BJ (cell line): ENCODE measurements at regions not wholly inside any gene's neighbourhood (a gene's known extent, or its start where the extent isn't known, plus 50 kb on each side); places are given as distances from the start of the nearest gene placed in this dataset.

Experiments used
- CTCF ChIA-PET: fragments of 350-600 bp; formaldehyde crosslinking; extraction: SDS; loops from one replicate; lab custom pipeline; 2021; ENCODE audit warnings: antibody characterized with exemption, inconsistent platforms; lab: Yijun Ruan, JAX
- POLR2A ChIA-PET: fragments of 300-600 bp; sonication (Branson Sonifier 250); formaldehyde crosslinking; extraction: SDS; loops from one replicate; lab custom pipeline; 2021; ENCODE audit warnings: antibody characterized with exemption; lab: Charles Lee
- DNase-seq: peaks from one replicate; pipeline ENCODE4 v3.0.0-alpha.2; 2011; ENCODE audit warnings: low read depth
- H3K27me3 ChIP-seq: 2 replicates; pipeline ENCODE4 v1.6.0; 2011; ENCODE audit warnings: low read length; ENCODE audit not compliant: control insufficient read depth, insufficient read depth
- H3K36me3 ChIP-seq: 2 replicates; pipeline ENCODE4 v1.5.1; 2011; ENCODE audit warnings: low read length; ENCODE audit not compliant: control insufficient read depth, insufficient read depth
- H3K4me3 ChIP-seq: 2 replicates; pipeline ENCODE4 v1.5.1; 2011; ENCODE audit warnings: low read depth, mild to moderate bottlenecking, control low read depth, low read length
- CTCF ChIP-seq: IDR thresholded peaks from 2 replicates; pipeline ENCODE4 v1.5.1; 2011; ENCODE audit warnings: low read depth, mild to moderate bottlenecking, control low read depth, inconsistent platforms, low read length, moderate library complexity; ENCODE audit not compliant: insufficient read depth

- DNase-seq: no peak
- ChIA-PET POLR2A (no interaction called here), CTCF (no interaction called here)
- Histone ChIP-seq H3K36me3 (no peaks in the 10 kb centered on the region), H3K4me3 (no peak overlapping the region), H3K27me3 (no peaks in the 10 kb centered on the region)
- TF ChIP-seq CTCF: no peak
Observed at GRCh38 chr21:15191342-15191741, 126.5 kb upstream of the NRIP1 start.

GRCh38 chr21:15192243-15192642 lies 127.4 kb upstream of the NRIP1 start:
- no peaks in the 10 kb centered on the region for H3K36me3 ChIP-seq
- no peak overlapping the region for H3K4me3 ChIP-seq
- DNase-seq: no peak
- no peak for TF ChIP-seq CTCF
- no peaks in the 10 kb centered on the region for H3K27me3 ChIP-seq
- ChIA-PET POLR2A (no interaction called here), CTCF (no interaction called here)

- Histone ChIP-seq H3K36me3 (no peaks in the 10 kb centered on the region), H3K4me3 (no peak overlapping the region), H3K27me3 (no peaks in the 10 kb centered on the region)
- ChIA-PET CTCF (no interaction called here), POLR2A (no interaction called here)
- TF ChIP-seq CTCF: no peak
- no peak for DNase-seq
Observed at GRCh38 chr21:15193937-15194336, 129.1 kb upstream of the NRIP1 start.

- CTCF ChIA-PET: no interaction called here
- TF ChIP-seq CTCF: no peak
- H3K36me3 ChIP-seq: no peaks in the 10 kb centered on the region
- H3K4me3 ChIP-seq: no peak overlapping the region
- DNase-seq: no peak
- POLR2A ChIA-PET: no interaction called here
- no peaks in the 10 kb centered on the region for H3K27me3 ChIP-seq
Observed at GRCh38 chr21:15195104-15195503, 130.3 kb upstream of the NRIP1 start.

- H3K4me3 ChIP-seq: no peak overlapping the region
- no peaks in the 10 kb centered on the region for H3K36me3 ChIP-seq
- ChIA-PET POLR2A (no interaction called here), CTCF (no interaction called here)
- no peak for TF ChIP-seq CTCF
- DNase-seq: no peak
- no peaks in the 10 kb centered on the region for H3K27me3 ChIP-seq
Observed at GRCh38 chr21:15195768-15196167, 131.0 kb upstream of the NRIP1 start.
